ENCODE measurements at regions not wholly inside any gene's neighbourhood (a gene's known extent, or its start where the extent isn't known, plus 50 kb on each side); places are given as distances from the start of the nearest gene placed in this dataset.

DNA sequence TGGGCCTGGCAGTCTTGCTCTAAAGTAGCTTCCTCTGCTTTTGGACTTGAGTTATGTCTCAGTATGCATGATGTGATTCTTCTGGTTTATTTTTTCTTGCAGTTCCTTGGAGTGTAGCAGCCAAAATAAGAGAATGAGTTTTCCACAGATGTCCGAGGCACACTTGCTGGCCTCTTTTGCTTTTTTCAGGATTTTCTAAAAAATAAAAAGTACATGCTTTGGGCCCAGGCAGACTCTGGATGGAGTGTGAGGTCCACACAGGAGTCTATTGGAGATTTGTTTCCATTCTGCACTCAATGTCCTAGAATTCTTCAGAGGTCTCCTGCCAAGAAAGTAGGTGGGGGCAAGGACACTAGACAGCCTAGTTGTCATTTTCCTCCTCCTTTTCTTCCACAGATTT is 477.6 kb downstream of the EPM2A start:
- H4K20me1 ChIP-seq (ENCODE audit: insufficient read depth, low read length) = no peaks in the 10 kb centered on the region
- H3K9me2 ChIP-seq (replicated peaks; ENCODE audit: insufficient read depth, low read length) = no peaks in the 10 kb centered on the region
- H3K27ac ChIP-seq (ENCODE audit: low read length) = no peak overlapping the region
- no peaks in the 10 kb centered on the region for H3K27me3 ChIP-seq (replicated peaks; ENCODE audit: insufficient read depth, low read length)
- H2AFZ ChIP-seq (ENCODE audit: low read length) = no peak overlapping the region
- DNase-seq = no peak
- no peak overlapping the region for H3K4me3 ChIP-seq (ENCODE audit: low read length)
- H3F3A ChIP-seq (ENCODE audit: insufficient read depth, low read length) = no peaks in the 10 kb centered on the region
- no peaks in the 10 kb centered on the region for H3K79me2 ChIP-seq (ENCODE audit: low read length)
- TF ChIP-seq, protein P1, sequence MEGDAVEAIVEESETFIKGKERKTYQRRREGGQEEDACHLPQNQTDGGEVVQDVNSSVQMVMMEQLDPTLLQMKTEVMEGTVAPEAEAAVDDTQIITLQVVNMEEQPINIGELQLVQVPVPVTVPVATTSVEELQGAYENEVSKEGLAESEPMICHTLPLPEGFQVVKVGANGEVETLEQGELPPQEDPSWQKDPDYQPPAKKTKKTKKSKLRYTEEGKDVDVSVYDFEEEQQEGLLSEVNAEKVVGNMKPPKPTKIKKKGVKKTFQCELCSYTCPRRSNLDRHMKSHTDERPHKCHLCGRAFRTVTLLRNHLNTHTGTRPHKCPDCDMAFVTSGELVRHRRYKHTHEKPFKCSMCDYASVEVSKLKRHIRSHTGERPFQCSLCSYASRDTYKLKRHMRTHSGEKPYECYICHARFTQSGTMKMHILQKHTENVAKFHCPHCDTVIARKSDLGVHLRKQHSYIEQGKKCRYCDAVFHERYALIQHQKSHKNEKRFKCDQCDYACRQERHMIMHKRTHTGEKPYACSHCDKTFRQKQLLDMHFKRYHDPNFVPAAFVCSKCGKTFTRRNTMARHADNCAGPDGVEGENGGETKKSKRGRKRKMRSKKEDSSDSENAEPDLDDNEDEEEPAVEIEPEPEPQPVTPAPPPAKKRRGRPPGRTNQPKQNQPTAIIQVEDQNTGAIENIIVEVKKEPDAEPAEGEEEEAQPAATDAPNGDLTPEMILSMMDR (IDR thresholded peaks at IDR 0.05; ENCODE audit: low read length) = no peak
- H3K36me3 ChIP-seq (replicated peaks; ENCODE audit: insufficient read depth, low read length) = no peaks in the 10 kb centered on the region
- H3K9ac ChIP-seq (ENCODE audit: low read length) = no peak overlapping the region
- no peak overlapping the region for H3K4me2 ChIP-seq (ENCODE audit: low read depth, low read length)
- no peaks in the 10 kb centered on the region for H3K4me1 ChIP-seq (ENCODE audit: low read length)
- H3K9me3 ChIP-seq (replicated peaks; ENCODE audit: insufficient read depth, low read length) = no peaks in the 10 kb centered on the region

DNA sequence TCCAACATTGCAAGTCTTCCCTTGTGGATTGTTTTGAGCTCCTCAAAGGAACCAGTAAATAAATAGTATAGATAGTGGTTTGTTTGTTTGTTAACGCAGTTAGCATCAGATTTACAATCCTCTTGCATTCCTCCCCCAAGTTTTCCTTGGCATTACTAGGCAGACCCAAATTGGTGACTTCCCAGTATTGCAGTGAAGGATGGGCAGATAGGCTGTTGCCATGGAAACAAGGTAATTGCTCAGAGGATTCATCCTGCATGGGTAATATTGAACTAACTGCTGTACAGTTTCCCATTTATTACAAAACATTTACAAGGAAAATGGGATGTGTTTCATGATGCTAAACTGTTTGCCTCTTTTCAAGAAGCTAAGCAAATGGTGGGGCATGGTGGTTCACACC is 477.2 kb downstream of the EPM2A start:
- H3K4me1 ChIP-seq (ENCODE audit: low read length) = no peaks in the 10 kb centered on the region
- no peaks in the 10 kb centered on the region for H4K20me1 ChIP-seq (ENCODE audit: insufficient read depth, low read length)
- H3K36me3 ChIP-seq (replicated peaks; ENCODE audit: insufficient read depth, low read length) = no peaks in the 10 kb centered on the region
- no peak overlapping the region for H3K4me3 ChIP-seq (ENCODE audit: low read length)
- H3K9ac ChIP-seq (ENCODE audit: low read length) = no peak overlapping the region
- TF ChIP-seq, protein P1 (IDR thresholded peaks at IDR 0.05; ENCODE audit: low read length) = no peak
- no peaks in the 10 kb centered on the region for H3F3A ChIP-seq (ENCODE audit: insufficient read depth, low read length)
- no peaks in the 10 kb centered on the region for H3K27me3 ChIP-seq (replicated peaks; ENCODE audit: insufficient read depth, low read length)
- H3K4me2 ChIP-seq (ENCODE audit: low read depth, low read length) = no peak overlapping the region
- H3K9me2 ChIP-seq (replicated peaks; ENCODE audit: insufficient read depth, low read length) = no peaks in the 10 kb centered on the region
- no peaks in the 10 kb centered on the region for H3K9me3 ChIP-seq (replicated peaks; ENCODE audit: insufficient read depth, low read length)
- H3K79me2 ChIP-seq (ENCODE audit: low read length) = no peaks in the 10 kb centered on the region
- DNase-seq = no peak
- H3K27ac ChIP-seq (ENCODE audit: low read length) = no peak overlapping the region
- no peak overlapping the region for H2AFZ ChIP-seq (ENCODE audit: low read length)

DNA sequence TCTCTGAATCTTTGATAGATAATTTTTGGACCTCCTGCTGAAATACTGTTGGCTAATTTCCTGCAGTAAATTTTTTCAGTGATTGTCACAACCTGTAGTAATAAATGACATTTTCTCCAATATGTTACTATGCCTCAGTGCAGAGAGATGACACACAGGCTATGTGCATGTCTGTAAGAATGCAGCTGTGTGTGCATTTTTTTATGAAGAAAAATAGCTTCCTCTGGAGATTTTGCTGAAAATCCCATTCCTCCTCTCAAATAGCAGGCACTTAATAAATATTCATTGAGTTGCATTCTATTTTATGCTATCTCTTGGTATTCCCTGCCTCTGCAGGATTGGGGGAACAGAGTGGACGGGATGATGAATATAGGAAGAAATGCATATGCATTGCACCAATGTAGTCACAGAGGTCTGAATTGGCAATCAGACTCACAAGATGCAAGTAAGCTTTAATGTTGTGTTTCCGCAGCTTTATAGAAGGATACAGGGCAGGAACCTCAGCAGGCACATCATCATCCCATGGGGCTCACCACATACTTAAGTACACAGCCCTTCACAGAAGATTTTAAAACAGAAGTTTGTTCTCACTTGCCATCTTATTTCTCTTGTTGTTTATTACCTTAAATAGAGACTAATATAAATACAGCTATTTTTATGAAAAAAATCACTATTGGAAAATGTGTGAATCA is 474.7 kb downstream of the EPM2A start:
- Histone ChIP-seq H3F3A (ENCODE audit: insufficient read depth, low read length) (no peaks in the 10 kb centered on the region), H3K36me3 (replicated peaks; ENCODE audit: insufficient read depth, low read length) (no peaks in the 10 kb centered on the region), H4K20me1 (ENCODE audit: insufficient read depth, low read length) (no peaks in the 10 kb centered on the region), H3K79me2 (ENCODE audit: low read length) (no peaks in the 10 kb centered on the region), H3K4me1 (ENCODE audit: low read length) (no peaks in the 10 kb centered on the region), H3K27ac (ENCODE audit: low read length) (no peak overlapping the region), H3K4me2 (ENCODE audit: low read depth, low read length) (no peak overlapping the region), H3K9me3 (replicated peaks; ENCODE audit: insufficient read depth, low read length) (no peaks in the 10 kb centered on the region), H3K9ac (ENCODE audit: low read length) (no peak overlapping the region), H3K27me3 (replicated peaks; ENCODE audit: insufficient read depth, low read length) (no peaks in the 10 kb centered on the region), H2AFZ (ENCODE audit: low read length) (no peak overlapping the region), H3K4me3 (ENCODE audit: low read length) (no peak overlapping the region), H3K9me2 (replicated peaks; ENCODE audit: insufficient read depth, low read length) (no peaks in the 10 kb centered on the region)
- TF ChIP-seq, protein P1 (IDR thresholded peaks at IDR 0.05; ENCODE audit: low read length) = no peak
- TF ChIP-seq EZH2phosphoT487 (IDR thresholded peaks at IDR 0.05; ENCODE audit: low read length) (no peak), EZH2 (optimal IDR thresholded peaks at IDR 0.05; ENCODE audit: low read depth, low read length) (no peak)
- no peak for DNase-seq
